Fibroblast of skin of abdomen (primary cell): ENCODE measurements at regions not wholly inside any gene's neighbourhood (a gene's known extent, or its start where the extent isn't known, plus 50 kb on each side); places are given as distances from the start of the nearest gene placed in this dataset.
A peak's percentile ranks its signal among the peaks of the same experiment; 100 is the strongest.

ENCODE experiments used
- DNase-seq: peaks from one replicate; pipeline ENCODE4 v3.0.0-alpha.2; 2013

DNA sequence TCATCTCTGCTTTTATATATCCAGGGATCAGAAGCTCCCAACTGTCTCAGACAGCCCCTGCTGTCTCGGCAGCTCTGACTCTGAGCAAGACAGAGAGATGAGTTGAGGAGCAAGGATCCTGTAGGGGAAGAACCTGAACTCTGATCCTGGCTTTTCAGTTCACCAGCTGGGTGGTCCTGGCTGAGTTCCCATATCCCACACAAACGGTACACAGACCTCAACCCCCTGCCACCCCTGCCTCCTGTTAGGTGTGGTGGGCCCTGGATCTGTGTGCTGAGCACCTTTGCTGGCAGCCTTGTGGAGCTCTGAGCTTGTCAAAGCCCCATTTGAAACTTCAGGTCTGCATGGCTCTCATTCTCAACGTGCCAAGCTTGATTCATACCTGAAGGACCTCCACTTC, 54.3 kb upstream of the GPR26 start:
- DNase-seq, result no peak

DNA sequence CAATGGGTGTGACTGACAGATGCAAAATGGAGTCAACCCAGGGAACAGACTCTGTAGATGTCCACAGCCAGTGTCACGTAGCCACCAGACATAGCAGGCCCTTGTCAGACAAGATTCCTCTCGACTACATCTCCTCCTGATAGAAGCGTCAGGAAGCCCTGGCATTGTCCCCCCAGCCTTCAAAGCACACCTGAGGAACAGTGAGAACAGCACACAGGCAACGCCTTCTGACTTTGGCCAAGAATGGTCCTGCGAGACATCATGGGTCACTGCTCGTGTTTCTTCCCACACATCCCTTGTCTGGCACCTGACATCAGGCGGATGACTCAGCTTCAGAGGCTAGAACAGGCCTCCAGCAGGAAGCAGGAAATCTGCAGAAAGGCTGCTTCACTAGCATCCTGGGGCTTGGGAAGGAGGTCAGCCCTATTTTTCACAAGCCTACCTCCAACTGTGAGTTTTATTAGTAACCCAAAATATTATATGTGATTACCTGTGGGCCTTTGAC, 52.8 kb upstream of the GPR26 start:
- DNase-seq, result no peak

DNA sequence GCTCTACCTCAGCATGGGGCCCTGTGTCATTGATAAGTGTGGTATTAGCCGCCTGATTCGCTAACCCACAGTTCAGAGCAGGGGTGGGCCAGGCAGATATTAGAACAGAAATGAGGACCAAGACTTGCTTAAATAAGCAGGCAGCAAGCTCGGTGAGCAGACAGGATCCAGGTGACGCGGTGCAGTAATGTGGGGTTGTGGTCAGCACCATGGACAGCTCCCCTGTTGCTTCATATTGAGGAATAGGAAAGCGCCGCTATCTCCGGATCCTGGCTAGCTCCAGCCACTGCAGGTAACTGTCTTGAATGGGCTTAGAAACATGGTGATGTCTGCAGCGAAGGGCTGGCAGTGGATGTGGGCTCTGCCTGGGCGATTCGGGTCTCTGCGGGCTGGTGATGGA, 51.3 kb upstream of the GPR26 start:
- DNase-seq, result peak; percentile 61
